HFFc6 (cell line): ENCODE measurements at regions not wholly inside any gene's neighbourhood (a gene's known extent, or its start where the extent isn't known, plus 50 kb on each side); places are given as distances from the start of the nearest gene placed in this dataset.

Experiments
- DNase-seq: peaks from one replicate; pipeline ENCODE4 v3.0.0-alpha.2; 2018
- H3K27ac Mint-ChIP-seq: 2 replicates; pipeline ENCODE4 v1.8.0; 2020; ENCODE audit warnings: mild to moderate bottlenecking, mixed read lengths
- H3K27me3 Mint-ChIP-seq: 2 replicates; pipeline ENCODE4 v1.8.0; 2021; ENCODE audit warnings: mild to moderate bottlenecking, moderate library complexity, mixed read lengths; ENCODE audit not compliant: insufficient read depth
- H3K36me3 Mint-ChIP-seq: 2 replicates; pipeline ENCODE4 v1.8.0; 2021; ENCODE audit warnings: low read depth, mixed read lengths
- H3K4me1 Mint-ChIP-seq: 2 replicates; pipeline ENCODE4 v1.8.0; 2020; ENCODE audit warnings: low read depth, mixed read lengths
- H3K4me3 Mint-ChIP-seq: 2 replicates; pipeline ENCODE4 v1.8.0; 2020; ENCODE audit warnings: mild to moderate bottlenecking, moderate library complexity, mixed read lengths
- H3K9me3 Mint-ChIP-seq: 2 replicates; pipeline ENCODE4 v1.8.0; 2020; ENCODE audit warnings: mild to moderate bottlenecking, mixed read lengths
- CTCF ChIP-seq: fragments of 200-600 bp; sonication (generic); IDR thresholded peaks from 2 replicates; pipeline ENCODE4 v1.5.0; 2021; ENCODE audit warnings: antibody characterized with exemption, mild to moderate bottlenecking

GRCh38 chr22:26743149-26743548 lies 85.8 kb downstream of the MIAT start:
- H3K4me1 Mint-ChIP-seq = peaks cover 10% of the 10 kb centered on the region
- no peak overlapping the region for H3K4me3 Mint-ChIP-seq
- no peak for DNase-seq
- H3K9me3 Mint-ChIP-seq = no peaks in the 10 kb centered on the region
- peaks cover 7% of the 10 kb centered on the region for H3K36me3 Mint-ChIP-seq
- no peak for TF ChIP-seq CTCF
- H3K27me3 Mint-ChIP-seq = no peaks in the 10 kb centered on the region; the same call in 1 of the 2 replicates
- no peak overlapping the region for H3K27ac Mint-ChIP-seq

GRCh38 chr22:26744892-26745808 lies 87.8 kb downstream of the MIAT start:
- no peak for DNase-seq
- H3K4me1 Mint-ChIP-seq = peaks cover 10% of the 10 kb centered on the region
- no peak overlapping the region for H3K27ac Mint-ChIP-seq

GRCh38 chr22:26746311-26746710 lies 88.9 kb downstream of the MIAT start:
- no peaks in the 10 kb centered on the region for H3K9me3 Mint-ChIP-seq
- H3K27ac Mint-ChIP-seq = no peak overlapping the region
- H3K36me3 Mint-ChIP-seq = peaks cover 7% of the 10 kb centered on the region
- no peak for TF ChIP-seq CTCF
- no peak for DNase-seq
- no peaks in the 10 kb centered on the region; the same call in 1 of the 2 replicates for H3K27me3 Mint-ChIP-seq
- peaks cover 10% of the 10 kb centered on the region for H3K4me1 Mint-ChIP-seq
- H3K4me3 Mint-ChIP-seq = no peak overlapping the region

More at GRCh38 chr22:26744892-26745808, 87.8 kb downstream of the MIAT start:
- no peak overlapping the region for H3K4me3 Mint-ChIP-seq
- TF ChIP-seq CTCF = no peak
- peaks cover 7% of the 10 kb centered on the region for H3K36me3 Mint-ChIP-seq
- no peaks in the 10 kb centered on the region; the same call in 1 of the 2 replicates for H3K27me3 Mint-ChIP-seq
- H3K9me3 Mint-ChIP-seq = no peaks in the 10 kb centered on the region

GRCh38 chr22:26748845-26749244 lies 91.5 kb downstream of the MIAT start:
- H3K27ac Mint-ChIP-seq = no peak overlapping the region
- peaks cover 10% of the 10 kb centered on the region for H3K4me1 Mint-ChIP-seq
- no peak for DNase-seq
- H3K9me3 Mint-ChIP-seq = no peaks in the 10 kb centered on the region
- H3K4me3 Mint-ChIP-seq = no peak overlapping the region
- no peaks in the 10 kb centered on the region for H3K36me3 Mint-ChIP-seq
- no peak for TF ChIP-seq CTCF
- H3K27me3 Mint-ChIP-seq = peaks cover 2% of the 10 kb centered on the region; the same call in 1 of the 2 replicates

GRCh38 chr22:26751217-26751616 lies 93.8 kb downstream of the MIAT start:
- Mint-ChIP-seq H3K4me1 (peaks cover 6% of the 10 kb centered on the region; the same call in 1 of the 2 replicates), H3K9me3 (no peaks in the 10 kb centered on the region), H3K27ac (no peak overlapping the region), H3K4me3 (no peak overlapping the region), H3K36me3 (no peaks in the 10 kb centered on the region), H3K27me3 (peaks cover 2% of the 10 kb centered on the region; the same call in 1 of the 2 replicates)
- DNase-seq = no peak
- no peak for TF ChIP-seq CTCF
